ENCODE measurements at regions not wholly inside any gene's neighbourhood (a gene's known extent, or its start where the extent isn't known, plus 50 kb on each side); places are given as distances from the start of the nearest gene placed in this dataset.

DNA sequence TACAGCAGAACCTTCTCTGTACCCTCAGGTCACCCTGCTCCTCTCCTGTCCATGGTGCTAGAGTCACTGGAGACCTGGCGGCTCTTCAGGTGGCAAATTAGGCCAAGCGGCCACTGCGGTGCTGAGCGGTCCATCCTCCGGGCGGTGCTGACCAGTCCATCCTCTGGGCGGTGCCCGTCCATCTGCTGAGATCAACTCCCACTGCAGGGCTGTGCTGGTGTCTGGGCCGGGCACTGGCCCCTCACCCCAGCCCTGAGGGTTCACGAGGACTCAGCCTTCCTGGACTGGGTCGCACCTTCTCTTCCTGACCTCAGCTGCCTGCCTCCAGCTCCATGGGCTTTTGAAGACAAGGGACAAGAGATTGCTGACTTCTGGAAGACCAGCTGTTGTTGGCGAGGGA is 782.9 kb downstream of the BRD1 start:
- H3K36me3 ChIP-seq: no peaks in the 10 kb centered on the region
- TF ChIP-seq, protein P1, sequence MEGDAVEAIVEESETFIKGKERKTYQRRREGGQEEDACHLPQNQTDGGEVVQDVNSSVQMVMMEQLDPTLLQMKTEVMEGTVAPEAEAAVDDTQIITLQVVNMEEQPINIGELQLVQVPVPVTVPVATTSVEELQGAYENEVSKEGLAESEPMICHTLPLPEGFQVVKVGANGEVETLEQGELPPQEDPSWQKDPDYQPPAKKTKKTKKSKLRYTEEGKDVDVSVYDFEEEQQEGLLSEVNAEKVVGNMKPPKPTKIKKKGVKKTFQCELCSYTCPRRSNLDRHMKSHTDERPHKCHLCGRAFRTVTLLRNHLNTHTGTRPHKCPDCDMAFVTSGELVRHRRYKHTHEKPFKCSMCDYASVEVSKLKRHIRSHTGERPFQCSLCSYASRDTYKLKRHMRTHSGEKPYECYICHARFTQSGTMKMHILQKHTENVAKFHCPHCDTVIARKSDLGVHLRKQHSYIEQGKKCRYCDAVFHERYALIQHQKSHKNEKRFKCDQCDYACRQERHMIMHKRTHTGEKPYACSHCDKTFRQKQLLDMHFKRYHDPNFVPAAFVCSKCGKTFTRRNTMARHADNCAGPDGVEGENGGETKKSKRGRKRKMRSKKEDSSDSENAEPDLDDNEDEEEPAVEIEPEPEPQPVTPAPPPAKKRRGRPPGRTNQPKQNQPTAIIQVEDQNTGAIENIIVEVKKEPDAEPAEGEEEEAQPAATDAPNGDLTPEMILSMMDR (IDR thresholded peaks at IDR 0.05): no peak
- no peak overlapping the region for H3K27ac ChIP-seq
- DNase-seq (ENCODE audit: low spot score): no peak
- H3K4me3 ChIP-seq: no peak overlapping the region
- H3K27me3 ChIP-seq: no peaks in the 10 kb centered on the region
- H3K9me3 ChIP-seq: no peaks in the 10 kb centered on the region
- H3K4me1 ChIP-seq: no peaks in the 10 kb centered on the region

DNA sequence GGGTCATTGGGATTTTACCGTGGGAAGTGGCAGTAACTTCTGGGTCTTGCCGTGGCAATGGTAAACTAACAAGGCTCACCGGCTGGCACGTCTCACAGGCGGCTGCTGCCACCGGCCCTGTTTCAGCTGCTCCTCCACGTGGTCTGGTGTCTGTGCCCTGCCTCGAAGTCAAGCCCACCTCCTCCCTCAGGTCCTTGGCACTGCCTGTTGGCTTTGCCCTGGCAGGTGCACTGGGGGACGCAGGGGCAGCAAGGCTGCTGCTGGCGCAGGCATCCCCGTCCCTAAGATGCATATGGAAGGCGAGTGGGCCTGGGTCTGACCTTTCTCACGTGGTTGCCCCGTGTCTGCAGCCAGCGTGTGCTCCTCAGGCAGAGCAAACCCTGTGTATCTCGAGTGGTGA is 783.6 kb downstream of the BRD1 start:
- H3K27ac ChIP-seq: no peak overlapping the region
- no peaks in the 10 kb centered on the region for H3K9me3 ChIP-seq
- H3K4me1 ChIP-seq: no peaks in the 10 kb centered on the region
- no peaks in the 10 kb centered on the region for H3K36me3 ChIP-seq
- TF ChIP-seq, protein P1 (IDR thresholded peaks at IDR 0.05): no peak
- H3K4me3 ChIP-seq: no peak overlapping the region
- DNase-seq (ENCODE audit: low spot score): no peak
- no peaks in the 10 kb centered on the region for H3K27me3 ChIP-seq

DNA sequence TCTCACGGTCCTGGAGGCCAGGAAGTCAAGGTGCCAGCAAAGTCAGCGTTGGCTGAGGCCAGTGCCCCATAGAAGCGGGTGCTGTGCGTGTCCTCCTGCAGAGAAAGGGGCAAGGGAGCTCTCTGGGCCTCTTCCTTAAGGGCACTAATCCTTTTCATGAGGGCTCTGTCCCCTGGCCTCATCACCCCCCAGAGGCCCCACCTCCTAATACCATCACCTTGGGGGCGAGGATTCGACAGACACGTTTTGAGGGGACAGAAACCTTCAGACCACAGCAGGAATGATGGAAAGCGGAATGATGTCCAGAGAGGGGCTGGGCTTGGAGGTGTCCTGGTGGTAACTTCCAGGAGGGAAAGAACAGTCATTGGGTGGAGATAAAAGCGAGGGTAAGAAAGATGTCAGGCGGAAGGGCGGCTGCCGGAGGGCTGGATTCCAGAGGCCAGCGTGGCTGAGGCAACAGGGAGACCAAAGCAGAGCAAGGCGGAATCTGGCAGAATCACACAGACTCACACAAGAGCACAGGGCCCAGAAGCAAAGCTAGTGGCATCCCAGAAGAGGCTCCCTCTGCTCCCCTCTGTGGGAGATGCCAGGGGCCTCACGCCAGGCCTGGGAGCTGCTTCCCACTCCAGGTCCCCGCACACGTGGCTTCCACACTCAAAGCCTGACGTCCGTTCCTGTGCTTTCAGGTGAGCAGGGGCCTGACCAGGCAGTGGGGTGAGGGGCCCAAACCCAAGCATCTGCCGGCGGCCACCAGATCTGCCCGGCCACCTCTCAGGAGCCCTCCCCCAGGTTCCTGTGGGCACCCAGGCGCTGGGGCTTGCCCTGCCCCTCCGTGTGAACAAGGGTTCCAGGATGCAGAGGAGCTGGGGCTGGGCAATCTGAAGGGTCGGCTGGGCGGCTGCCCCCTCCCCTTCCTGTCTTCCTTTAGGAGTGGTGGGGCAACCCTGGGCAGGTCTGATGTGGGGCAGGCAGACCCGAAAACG is 784.5 kb downstream of the BRD1 start:
- no peaks in the 10 kb centered on the region for H3K27me3 ChIP-seq
- H3K36me3 ChIP-seq: no peaks in the 10 kb centered on the region
- DNase-seq (ENCODE audit: low spot score): no peak
- no peak overlapping the region for H3K27ac ChIP-seq
- no peaks in the 10 kb centered on the region for H3K9me3 ChIP-seq
- no peaks in the 10 kb centered on the region for H3K4me1 ChIP-seq
- TF ChIP-seq, protein P1 (IDR thresholded peaks at IDR 0.05): no peak
- H3K4me3 ChIP-seq: no peak overlapping the region

DNA sequence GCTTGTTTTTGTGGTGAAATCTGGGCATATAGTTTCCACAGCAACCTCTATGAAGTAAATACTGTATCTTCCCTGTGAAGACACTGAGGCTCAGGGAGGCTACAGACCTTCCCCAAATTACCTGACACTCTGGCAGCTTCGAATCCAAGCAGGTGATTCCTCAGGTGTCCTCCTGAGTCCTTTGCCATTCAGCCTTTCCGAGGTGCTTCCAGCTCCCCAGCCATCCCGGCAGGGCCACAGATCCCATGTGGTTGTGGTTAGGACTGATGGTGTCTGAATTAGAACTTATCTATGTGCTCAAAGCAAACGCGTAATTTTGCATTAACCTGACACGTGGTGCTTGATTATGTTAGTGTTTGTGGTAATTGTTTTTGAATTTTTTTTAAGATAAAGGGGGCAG is 785.6 kb downstream of the BRD1 start:
- TF ChIP-seq, protein P1 (IDR thresholded peaks at IDR 0.05): no peak
- Histone ChIP-seq H3K27me3 (no peaks in the 10 kb centered on the region), H3K4me3 (no peak overlapping the region), H3K4me1 (no peaks in the 10 kb centered on the region), H3K9me3 (no peaks in the 10 kb centered on the region), H3K36me3 (no peaks in the 10 kb centered on the region), H3K27ac (no peak overlapping the region)
- no peak for DNase-seq (ENCODE audit: low spot score)

DNA sequence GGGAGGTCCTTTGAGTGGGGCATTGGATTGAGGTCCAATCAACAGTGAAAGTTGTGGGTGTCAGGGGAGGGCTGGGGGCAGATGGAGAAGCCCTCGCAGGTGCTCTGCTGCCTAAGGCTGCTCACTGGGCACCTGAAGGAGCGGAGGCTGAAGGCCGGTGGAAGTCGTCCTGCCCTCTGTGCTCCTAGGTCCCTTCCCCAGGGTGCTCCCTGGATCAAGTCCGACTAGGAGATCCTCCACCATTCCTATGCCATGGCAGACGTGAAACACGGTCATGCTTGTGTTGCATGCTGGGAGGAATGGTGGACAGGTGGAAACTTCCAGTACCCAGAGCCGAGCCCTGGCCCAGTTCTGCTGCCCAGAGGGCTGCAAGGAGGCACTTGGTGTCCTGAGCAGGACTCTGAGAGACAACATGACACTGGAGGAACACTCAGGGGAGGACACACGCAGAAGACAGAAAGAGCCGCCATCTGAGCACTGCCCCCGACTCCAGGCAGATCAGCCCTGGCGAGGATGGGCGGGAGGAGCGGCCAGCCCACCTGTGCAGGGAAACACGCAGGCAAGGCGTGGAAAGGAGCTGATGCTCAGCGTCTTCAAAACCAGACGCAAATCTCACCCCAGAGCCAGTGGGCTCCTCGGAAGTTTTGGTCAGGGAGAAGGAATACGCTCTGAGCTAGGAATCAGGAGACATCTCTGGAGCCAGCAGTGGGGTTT is 786.8 kb downstream of the BRD1 start:
- TF ChIP-seq, protein P1 (IDR thresholded peaks at IDR 0.05): no peak
- Histone ChIP-seq H3K4me3 (no peak overlapping the region), H3K36me3 (no peaks in the 10 kb centered on the region), H3K9me3 (no peaks in the 10 kb centered on the region), H3K27ac (no peak overlapping the region), H3K27me3 (no peaks in the 10 kb centered on the region), H3K4me1 (peaks cover 0 to 4% of the 10 kb centered on the region in 2 donors)
- DNase-seq (ENCODE audit: low spot score): no peak

Data from right atrium auricular region (tissue), 2 donors.